Endothelial cell of umbilical vein (primary cell): ENCODE measurements at regions not wholly inside any gene's neighbourhood (a gene's known extent, or its start where the extent isn't known, plus 50 kb on each side); places are given as distances from the start of the nearest gene placed in this dataset.

ENCODE experiments used
- BruUV-seq: library from RNA; stranded (reverse); fragments of 400-500 nt; replicated peaks from 2 replicates; lab custom pipeline; 2021; lab: Mats Ljungman, UMichigan
- CTCF ChIA-PET: fragments of 300-600, 350-600 bp; sonication (Branson Sonifier 250); formaldehyde crosslinking; loops from one replicate; lab custom pipeline; 2021; ENCODE audit warnings: antibody characterized with exemption, inconsistent platforms; lab: Charles Lee
- POLR2A ChIA-PET: fragments of 300-600, 350-600 bp; sonication (Branson Sonifier 250); formaldehyde crosslinking; loops from one replicate; lab custom pipeline; 2021; ENCODE audit warnings: antibody characterized with exemption, inconsistent platforms; lab: Charles Lee
- DNase-seq: peaks from one replicate; pipeline ENCODE4 v3.0.0-alpha.2; 2011; ENCODE audit warnings: low read depth, low spot score
- FAIRE-seq: peaks from 2 replicates; lab custom pipeline; 2011; peaks lifted over from hg19 to GRCh38; lab: Jason Lieb, UNC
- H2AFZ ChIP-seq: 2 replicates; pipeline ENCODE4 v1.6.0; 2012; ENCODE audit warnings: low read depth, low read length, control low read depth, inconsistent platforms
- H3K27ac ChIP-seq: 2 replicates; pipeline ENCODE4 v1.5.1; 2011; ENCODE audit warnings: low read depth, mild to moderate bottlenecking, control low read depth, low read length, moderate library complexity; ENCODE audit not compliant: insufficient read depth
- H3K27me3 ChIP-seq, 2 experiments: 2 replicates each; pipeline versions ENCODE4 v1.6.0 to v1.6.1; 2011; ENCODE audit warnings: low read length in 2 of 2, mixed read lengths in 1 of 2; ENCODE audit not compliant: control insufficient read depth in 2 of 2, insufficient read depth in 2 of 2
- H3K36me3 ChIP-seq, 2 experiments: 2 replicates in 1 of 2; 3 replicates in 1 of 2; pipeline ENCODE4 v1.5.1; 2011; ENCODE audit warnings: low read length in 2 of 2, mild to moderate bottlenecking in 1 of 2, moderate library complexity in 1 of 2; ENCODE audit not compliant: control insufficient read depth in 2 of 2, insufficient read depth in 2 of 2; ENCODE audit errors: extremely low read depth in 1 of 2
- H3K4me1 ChIP-seq: 3 replicates; pipeline ENCODE4 v1.5.1; 2011; ENCODE audit warnings: mild to moderate bottlenecking, low read length; ENCODE audit not compliant: control insufficient read depth, insufficient read depth; ENCODE audit errors: extremely low read depth
- H3K4me2 ChIP-seq: 2 replicates; pipeline ENCODE4 v1.6.1; 2011; ENCODE audit warnings: low read length, control low read depth, mixed read lengths; ENCODE audit not compliant: insufficient read depth
- H3K4me3 ChIP-seq, 3 experiments: fragments of 200-600 bp in 1 of 3; sonication (generic), shearing (Covaris generic) in 1 of 3; replicated peaks in 1 of 3; 2 replicates each; pipeline ENCODE4 v1.5.1; 2011 to 2016; ENCODE audit warnings: control low read depth in 3 of 3, low read length in 3 of 3, mild to moderate bottlenecking in 2 of 3, inconsistent platforms in 1 of 3, low read depth in 1 of 3, moderate library complexity in 1 of 3; ENCODE audit not compliant: insufficient read depth in 1 of 3
- H3K79me2 ChIP-seq: 2 replicates; pipeline ENCODE4 v1.6.0; 2012; ENCODE audit warnings: low read length, inconsistent platforms; ENCODE audit not compliant: control insufficient read depth, insufficient read depth
- H3K9ac ChIP-seq: replicated peaks from 2 replicates; pipeline ENCODE3; 2011; ENCODE audit warnings: low read length, control low read depth; ENCODE audit not compliant: insufficient read depth; ENCODE audit errors: extremely low read depth
- H3K9me1 ChIP-seq: replicated peaks from 3 replicates; pipeline ENCODE4 v1.6.0; 2011; ENCODE audit warnings: mild to moderate bottlenecking, low read length; ENCODE audit not compliant: control insufficient read depth, insufficient read depth; ENCODE audit errors: extremely low read depth
- H3K9me3 ChIP-seq: replicated peaks from 2 replicates; pipeline ENCODE4 v1.5.1; 2012; ENCODE audit warnings: low read length, inconsistent platforms; ENCODE audit not compliant: control insufficient read depth, insufficient read depth
- H4K20me1 ChIP-seq: replicated peaks from 2 replicates; pipeline ENCODE3; 2011; ENCODE audit warnings: mild to moderate bottlenecking, low read length; ENCODE audit not compliant: control insufficient read depth, insufficient read depth; ENCODE audit errors: extremely low read depth
- CTCF ChIP-seq, 2 donors: IDR thresholded peaks; 1 replicate in 1 of 2; 2 replicates in 1 of 2; pipeline ENCODE4 v1.5.1; 2011; ENCODE audit warnings: low read length in 2 of 2, mild to moderate bottlenecking in 2 of 2, moderate library complexity in 2 of 2, control low read depth in 1 of 2, inconsistent platforms in 1 of 2, low read depth in 1 of 2; ENCODE audit not compliant: insufficient read depth in 1 of 2; ENCODE audit errors: extremely low read depth in 1 of 2
- EZH2 ChIP-seq: IDR thresholded peaks from 2 replicates; pipeline ENCODE4 v1.6.1; 2012; ENCODE audit warnings: borderline replicate concordance, low read depth, mild to moderate bottlenecking, moderate library complexity, low read length, inconsistent platforms; ENCODE audit not compliant: severe bottlenecking
- FOS ChIP-seq: IDR thresholded peaks from 2 replicates; pipeline ENCODE4 v1.6.1; 2011; ENCODE audit warnings: mild to moderate bottlenecking, low read length, moderate library complexity, borderline replicate concordance; ENCODE audit not compliant: insufficient read depth
- GATA2 ChIP-seq: IDR thresholded peaks from 2 replicates; pipeline ENCODE4 v1.7.0; 2011; ENCODE audit warnings: low read depth, mild to moderate bottlenecking, moderate library complexity, mixed read lengths, low read length; ENCODE audit not compliant: insufficient read length, insufficient read depth
- JUN ChIP-seq: IDR thresholded peaks from 2 replicates; pipeline ENCODE4 v1.6.1; 2011; ENCODE audit warnings: borderline replicate concordance, low read depth; ENCODE audit not compliant: insufficient read length, insufficient read depth
- MAX ChIP-seq: IDR thresholded peaks from 2 replicates; pipeline ENCODE4 v1.6.1; 2011; ENCODE audit not compliant: insufficient read depth, insufficient read length
- MYC ChIP-seq: IDR thresholded peaks from one replicate; pipeline ENCODE4 v1.6.1; 2011; ENCODE audit warnings: mild to moderate bottlenecking, low read depth, low read length
- POLR2A ChIP-seq: IDR thresholded peaks from 2 replicates; pipeline ENCODE4 v1.6.1; 2012; ENCODE audit warnings: low read depth, mild to moderate bottlenecking, control low read depth, low read length
- POLR2AphosphoS5 ChIP-seq: IDR thresholded peaks from 2 replicates; pipeline ENCODE4 v1.6.1; 2012; ENCODE audit warnings: low read depth, mild to moderate bottlenecking, control low read depth, low read length, moderate library complexity; ENCODE audit not compliant: insufficient read depth
- dilution Hi-C: fragments of 300-500 bp; cut with MboI; formaldehyde crosslinking; loops from one replicate; pipeline ENCODE4 v1.15.0; 2019; ENCODE audit warnings: low sequenced_read_pairs; ENCODE audit not compliant: extremely low pct_ligation_motif_present
- intact Hi-C: fragments of 100-400 bp; cut with micrococcal nuclease; formaldehyde crosslinking; loops from one replicate; pipeline ENCODE4 v1.10.0; 2022

- Histone ChIP-seq H3K4me1 (no peaks in the 10 kb centered on the region), H3K27ac (no peak overlapping the region), H3K36me3 (no peaks in the 10 kb centered on the region), H3K9me1 (no peaks in the 10 kb centered on the region), H3K9ac (no peak overlapping the region), H3K4me3 (no peak overlapping the region), H3K9me3 (no peaks in the 10 kb centered on the region), H3K27me3 (no peaks in the 10 kb centered on the region), H3K79me2 (no peaks in the 10 kb centered on the region), H3K4me2 (no peak overlapping the region), H2AFZ (no peak overlapping the region), H4K20me1 (no peaks in the 10 kb centered on the region)
- DNase-seq (no peak), FAIRE-seq (no peak)
- CTCF ChIA-PET, result no interaction called here
- dilution Hi-C loops (no loop called here), intact Hi-C loops (no loop called here)
- no TSS peak for BruUV-seq
- POLR2A ChIA-PET, result no interaction called here
- TF ChIP-seq POLR2AphosphoS5 (no peak), MAX (no peak), FOS (no peak), CTCF (IDR thresholded peaks at IDR 0.05; ENCODE audit: extremely low read depth in 1 of 2, insufficient read depth in 1 of 2, low read depth in 1 of 2, low read length in 2 of 2) (no peak), POLR2A (no peak), GATA2 (no peak), MYC (no peak), JUN (no peak), EZH2 (no peak)
Observed at GRCh38 chr4:4942658-4943057, 76.6 kb downstream of the CYTL1 start.
